Keratinocyte (primary cell): ENCODE measurements at regions not wholly inside any gene's neighbourhood (a gene's known extent, or its start where the extent isn't known, plus 50 kb on each side); places are given as distances from the start of the nearest gene placed in this dataset.

ENCODE experiments used
- DNase-seq: peaks from one replicate; pipeline ENCODE4 v3.0.0-alpha.2; 2011; ENCODE audit warnings: low read depth, missing footprints, low spot score
- FAIRE-seq: peaks from 2 replicates; lab custom pipeline; 2011; peaks lifted over from hg19 to GRCh38; lab: Jason Lieb, UNC
- H2AFZ ChIP-seq: 2 replicates; pipeline ENCODE4 v1.6.0; 2012; ENCODE audit warnings: low read length, control low read depth, inconsistent platforms; ENCODE audit not compliant: control insufficient read depth
- H3K27ac ChIP-seq: 2 replicates; pipeline ENCODE4 v1.5.1; 2011; ENCODE audit warnings: low read length; ENCODE audit not compliant: control insufficient read depth, insufficient read depth
- H3K27me3 ChIP-seq: 3 replicates; pipeline ENCODE4 v1.6.0; 2011; ENCODE audit warnings: low read length; ENCODE audit not compliant: control insufficient read depth, insufficient read depth; ENCODE audit errors: extremely low read depth
- H3K36me3 ChIP-seq, 2 experiments: 2 replicates in 1 of 2; 3 replicates in 1 of 2; pipeline ENCODE4 v1.5.1; 2011; ENCODE audit warnings: low read length in 2 of 2, mild to moderate bottlenecking in 1 of 2; ENCODE audit not compliant: control insufficient read depth in 2 of 2, insufficient read depth in 2 of 2; ENCODE audit errors: extremely low read depth in 1 of 2
- H3K4me1 ChIP-seq: 3 replicates; pipeline ENCODE4 v1.5.1; 2011; ENCODE audit warnings: low read length; ENCODE audit not compliant: control insufficient read depth, insufficient read depth; ENCODE audit errors: extremely low read depth
- H3K4me2 ChIP-seq: 3 replicates; pipeline ENCODE4 v1.6.0; 2011; ENCODE audit warnings: low read depth, low read length; ENCODE audit not compliant: control insufficient read depth, insufficient read depth; ENCODE audit errors: extremely low read depth
- H3K4me3 ChIP-seq, 3 experiments: fragments of 200-600 bp in 1 of 3; sonication (generic) in 1 of 3; 2 replicates in 2 of 3; 3 replicates in 1 of 3; pipeline ENCODE4 v1.5.1; 2011 to 2016; ENCODE audit warnings: low read length in 3 of 3, mild to moderate bottlenecking in 3 of 3, control low read depth in 2 of 3, inconsistent platforms in 1 of 3, low read depth in 1 of 3, mixed read lengths in 1 of 3, mixed run types in 1 of 3, moderate library complexity in 1 of 3; ENCODE audit not compliant: control insufficient read depth in 2 of 3, insufficient read depth in 2 of 3; ENCODE audit errors: extremely low read depth in 1 of 3
- H3K79me2 ChIP-seq: 2 replicates; pipeline ENCODE4 v1.6.0; 2012; ENCODE audit warnings: low read length; ENCODE audit not compliant: control insufficient read depth, insufficient read depth
- H3K9ac ChIP-seq: 3 replicates; pipeline ENCODE4 v1.6.0; 2011; ENCODE audit warnings: low read length; ENCODE audit not compliant: control insufficient read depth, insufficient read depth; ENCODE audit errors: extremely low read depth
- H3K9me1 ChIP-seq: 3 replicates; pipeline ENCODE4 v1.6.0; 2011; ENCODE audit warnings: low read length; ENCODE audit not compliant: control insufficient read depth, insufficient read depth; ENCODE audit errors: extremely low read depth
- H3K9me3 ChIP-seq: 2 replicates; pipeline ENCODE4 v1.5.1; 2012; ENCODE audit warnings: low read depth, low read length; ENCODE audit not compliant: control insufficient read depth
- H4K20me1 ChIP-seq: 3 replicates; pipeline ENCODE4 v1.6.0; 2011; ENCODE audit warnings: low read length; ENCODE audit not compliant: control insufficient read depth, insufficient read depth; ENCODE audit errors: extremely low read depth
- CTCF ChIP-seq, 3 experiments: IDR thresholded peaks in 1 of 3; conservative IDR thresholded peaks in 1 of 3; optimal IDR thresholded peaks in 1 of 3; 2 replicates in 2 of 3; 3 replicates in 1 of 3; pipeline versions ENCODE3 to v1.5.1; 2011; ENCODE audit warnings: low read length in 3 of 3, mild to moderate bottlenecking in 3 of 3, moderate library complexity in 2 of 3, control low read depth in 1 of 3, inconsistent platforms in 1 of 3; ENCODE audit not compliant: insufficient read depth in 2 of 3; ENCODE audit errors: extremely low read depth in 1 of 3
- EZH2 ChIP-seq: IDR thresholded peaks from one replicate; pipeline ENCODE4 v1.6.1; 2012; ENCODE audit warnings: inconsistent platforms, mild to moderate bottlenecking, low read length, moderate library complexity
- dilution Hi-C: fragments of 300-500 bp; cut with MboI; formaldehyde crosslinking; loops from one replicate; pipeline ENCODE4 v1.7.0; 2020; ENCODE audit warnings: low sequenced_read_pairs; ENCODE audit not compliant: extremely low pct_ligation_motif_present

- H2AFZ ChIP-seq: no peak overlapping the region
- dilution Hi-C loops: no loop called here
- H3K79me2 ChIP-seq: no peaks in the 10 kb centered on the region
- no peaks in the 10 kb centered on the region for H3K36me3 ChIP-seq
- FAIRE-seq: no peak
- no peak for DNase-seq
- H4K20me1 ChIP-seq: no peaks in the 10 kb centered on the region
- H3K4me2 ChIP-seq: no peak overlapping the region
- H3K4me1 ChIP-seq: no peaks in the 10 kb centered on the region
- H3K9me3 ChIP-seq: no peaks in the 10 kb centered on the region
- H3K4me3 ChIP-seq: no peak overlapping the region
- no peak for TF ChIP-seq CTCF (optimal IDR thresholded peaks at IDR 0.05 in 1 of 3, IDR thresholded peaks at IDR 0.05 in 1 of 3, conservative IDR thresholded peaks at IDR 0.05 in 1 of 3; ENCODE audit: extremely low read depth in 1 of 3, insufficient read depth in 2 of 3, low read length in 3 of 3)
- no peak for TF ChIP-seq EZH2
- H3K9me1 ChIP-seq: no peaks in the 10 kb centered on the region
- no peaks in the 10 kb centered on the region for H3K27me3 ChIP-seq
- no peak overlapping the region for H3K9ac ChIP-seq
- H3K27ac ChIP-seq: no peak overlapping the region
Observed at GRCh38 chr11:109140426-109140825, 281.6 kb upstream of the C11orf87 start.

- no peak for FAIRE-seq
- Histone ChIP-seq H3K4me2 (no peak overlapping the region), H3K9me3 (no peaks in the 10 kb centered on the region), H3K9me1 (no peaks in the 10 kb centered on the region), H3K27ac (no peak overlapping the region), H2AFZ (no peak overlapping the region), H3K36me3 (no peaks in the 10 kb centered on the region), H4K20me1 (no peaks in the 10 kb centered on the region), H3K4me3 (no peak overlapping the region), H3K9ac (no peak overlapping the region), H3K79me2 (no peaks in the 10 kb centered on the region), H3K4me1 (no peaks in the 10 kb centered on the region), H3K27me3 (no peaks in the 10 kb centered on the region)
- TF ChIP-seq EZH2: no peak
- no peak for TF ChIP-seq CTCF (optimal IDR thresholded peaks at IDR 0.05 in 1 of 3, IDR thresholded peaks at IDR 0.05 in 1 of 3, conservative IDR thresholded peaks at IDR 0.05 in 1 of 3; ENCODE audit: extremely low read depth in 1 of 3, insufficient read depth in 2 of 3, low read length in 3 of 3)
- no peak for DNase-seq
- dilution Hi-C loops: no loop called here
Observed at GRCh38 chr11:109140857-109141515, 281.0 kb upstream of the C11orf87 start.
